GM23338 (cell line): ENCODE measurements at regions not wholly inside any gene's neighbourhood (a gene's known extent, or its start where the extent isn't known, plus 50 kb on each side); places are given as distances from the start of the nearest gene placed in this dataset.

Experiments used
- ATAC-seq: fragments of 200-7000 bp; cut with Tn5 transposase; 3 replicates; pipeline ENCODE4 v1.9.1; 2020
- DNase-seq: peaks from one replicate; pipeline ENCODE4 v3.0.0-alpha.2; 2015; ENCODE audit warnings: low spot score
- H2AFZ ChIP-seq: fragments of 200-600 bp; sonication (generic); 2 replicates; pipeline ENCODE4 v1.8.0; 2016; ENCODE audit warnings: antibody characterized with exemption, mild to moderate bottlenecking, moderate library complexity
- H3F3A ChIP-seq: fragments of 200-600 bp; sonication (generic); replicated peaks from 2 replicates; pipeline ENCODE4 v1.8.0; 2017; ENCODE audit warnings: antibody characterized with exemption, mixed run types, low read depth
- H3K27ac ChIP-seq: fragments of 200-600 bp; sonication (generic); 2 replicates; pipeline ENCODE4 v1.6.1; 2016; ENCODE audit warnings: low read depth
- H3K27me3 ChIP-seq: fragments of 200-600 bp; sonication (generic); 2 replicates; pipeline ENCODE4 v1.8.0; 2016; ENCODE audit warnings: mild to moderate bottlenecking, mixed run types, moderate library complexity; ENCODE audit not compliant: insufficient read depth
- H3K36me3 ChIP-seq: fragments of 200-600 bp; sonication (generic); 2 replicates; pipeline ENCODE4 v1.8.0; 2016; ENCODE audit warnings: mild to moderate bottlenecking; ENCODE audit not compliant: insufficient read depth
- H3K4me1 ChIP-seq: fragments of 200-600 bp; sonication (generic); 2 replicates; pipeline ENCODE4 v1.8.0; 2016; ENCODE audit warnings: mild to moderate bottlenecking, moderate library complexity; ENCODE audit not compliant: insufficient read depth
- H3K4me2 ChIP-seq: fragments of 200-600 bp; sonication (generic); 2 replicates; pipeline ENCODE4 v1.7.1; 2017; ENCODE audit warnings: mixed run types
- H3K4me3 ChIP-seq: fragments of 200-600 bp; sonication (generic); 2 replicates; pipeline ENCODE4 v1.6.1; 2016; ENCODE audit warnings: mixed run types
- H3K79me2 ChIP-seq: fragments of 200-600 bp; sonication (generic); replicated peaks from 2 replicates; pipeline ENCODE4 v1.8.0; 2017; ENCODE audit warnings: mild to moderate bottlenecking; ENCODE audit not compliant: insufficient read depth
- H3K9me2 ChIP-seq: fragments of 200-600 bp; sonication (generic); 2 replicates; pipeline ENCODE4 v1.8.0; 2017; ENCODE audit not compliant: insufficient read depth
- H4K20me1 ChIP-seq: fragments of 200-600 bp; sonication (generic); replicated peaks from 2 replicates; pipeline ENCODE4 v1.8.0; 2017; ENCODE audit warnings: mild to moderate bottlenecking; ENCODE audit not compliant: insufficient read depth
- H3K27ac Mint-ChIP-seq: 2 replicates; pipeline ENCODE4 v1.8.0; 2020; ENCODE audit warnings: inconsistent platforms, mild to moderate bottlenecking, moderate library complexity, mixed read lengths
- H3K27me3 Mint-ChIP-seq: 3 replicates; pipeline ENCODE4 v1.8.0; 2022; ENCODE audit warnings: low read depth, mild to moderate bottlenecking, moderate library complexity, mixed read lengths, inconsistent platforms; ENCODE audit not compliant: insufficient read depth, poor library complexity
- H3K36me3 Mint-ChIP-seq: 3 replicates; pipeline ENCODE4 v1.8.0; 2021; ENCODE audit warnings: low read depth, mild to moderate bottlenecking, inconsistent platforms, moderate library complexity, mixed read lengths
- H3K4me1 Mint-ChIP-seq: 3 replicates; pipeline ENCODE4 v1.8.0; 2020; ENCODE audit warnings: mild to moderate bottlenecking, inconsistent platforms, mixed read lengths
- H3K4me3 Mint-ChIP-seq: 3 replicates; pipeline ENCODE4 v1.8.0; 2021; ENCODE audit warnings: moderate library complexity, mild to moderate bottlenecking, inconsistent platforms, mixed read lengths
- H3K9me3 Mint-ChIP-seq: 3 replicates; pipeline ENCODE4 v1.8.0; 2020; ENCODE audit warnings: moderate library complexity, mild to moderate bottlenecking, inconsistent platforms, mixed read lengths
- CREB1 ChIP-seq: fragments of 250-450 bp; sonication (Bioruptor Pico); IDR thresholded peaks from 2 replicates; pipeline ENCODE4 v1.5.0; 2020; ENCODE audit warnings: low read depth, mild to moderate bottlenecking, moderate library complexity
- CTCF ChIP-seq, 2 experiments: fragments of 200-600 bp in 1 of 2; sonication (generic) in 1 of 2; conservative IDR thresholded peaks; 2 replicates each; pipeline versions ENCODE4 v1.5.1 to v1.6.1; 2016 to 2017; ENCODE audit warnings: antibody characterized with exemption in 2 of 2, low read depth in 2 of 2, mild to moderate bottlenecking in 2 of 2, moderate library complexity in 1 of 2
- ETS1 ChIP-seq: IDR thresholded peaks from 2 replicates; pipeline ENCODE4 v1.6.1; 2016; ENCODE audit warnings: antibody characterized with exemption
- EZH2 ChIP-seq: fragments of 200-600 bp; sonication (generic); IDR thresholded peaks from one replicate; pipeline ENCODE4 v1.8.0; 2017; ENCODE audit warnings: antibody characterized with exemption, mild to moderate bottlenecking, low read depth; ENCODE audit not compliant: unreplicated experiment
- EZH2phosphoT487 ChIP-seq: fragments of 200-600 bp; sonication (generic); IDR thresholded peaks from one replicate; pipeline ENCODE4 v1.8.1; 2018; ENCODE audit warnings: antibody characterized with exemption; ENCODE audit not compliant: unreplicated experiment
- JUNB ChIP-seq: IDR thresholded peaks from one replicate; pipeline ENCODE4 v1.6.1; 2016; ENCODE audit warnings: antibody characterized with exemption; ENCODE audit not compliant: unreplicated experiment
- NANOG ChIP-seq: IDR thresholded peaks from 2 replicates; pipeline ENCODE4 v1.6.1; 2016; ENCODE audit warnings: antibody characterized with exemption, borderline replicate concordance
- POLR2AphosphoS5 ChIP-seq: IDR thresholded peaks from 2 replicates; pipeline ENCODE4 v1.6.1; 2016; ENCODE audit warnings: antibody characterized with exemption, low read depth
- REST ChIP-seq: IDR thresholded peaks from one replicate; pipeline ENCODE4 v1.6.1; 2018; ENCODE audit warnings: antibody characterized with exemption; ENCODE audit not compliant: unreplicated experiment
- STAT1 ChIP-seq: IDR thresholded peaks from one replicate; pipeline ENCODE4 v1.6.1; 2016; ENCODE audit warnings: antibody characterized with exemption; ENCODE audit not compliant: unreplicated experiment
- ZNF114 ChIP-seq: fragments of 250-450 bp; sonication (Bioruptor Pico); IDR thresholded peaks from 2 replicates; pipeline ENCODE4 v1.5.0; 2020; ENCODE audit warnings: mild to moderate bottlenecking, moderate library complexity
- ZNF331 ChIP-seq: fragments of 250-450 bp; sonication (Bioruptor Pico); IDR thresholded peaks from 2 replicates; pipeline ENCODE4 v1.5.0; 2020; ENCODE audit warnings: low read depth, mild to moderate bottlenecking, moderate library complexity
- ZNF462 ChIP-seq: fragments of 250-450 bp; sonication (Bioruptor Pico); IDR thresholded peaks from 2 replicates; pipeline ENCODE4 v1.5.0; 2020; ENCODE audit warnings: mild to moderate bottlenecking, moderate library complexity

- no peak overlapping the region for H3K4me3 Mint-ChIP-seq
These were observed 209.7 kb downstream of the CEP135 start for GRCh38 chr4:56158483-56158882.

More at GRCh38 chr4:56158483-56158882, 209.7 kb downstream of the CEP135 start:
- H3K4me3 ChIP-seq: no peak overlapping the region
- DNase-seq (no peak), ATAC-seq (no peak)
- H3F3A ChIP-seq: no peaks in the 10 kb centered on the region
- no peaks in the 10 kb centered on the region; the same call in 1 of the 2 replicates for H3K79me2 ChIP-seq
- no peak overlapping the region for H3K4me2 ChIP-seq
- H3K27ac ChIP-seq: no peak overlapping the region
- TF ChIP-seq CTCF (conservative IDR thresholded peaks at IDR 0.05; ENCODE audit: low read depth in 2 of 2): no peak
- TF ChIP-seq REST: no peak
- no peak for TF ChIP-seq JUNB
- no peak for TF ChIP-seq STAT1
- TF ChIP-seq NANOG: no peak
- TF ChIP-seq ZNF462 (CRISPR knock-in tag): no peak
- no peak for TF ChIP-seq CREB1 (CRISPR knock-in tag)
- no peak for TF ChIP-seq EZH2phosphoT487
- TF ChIP-seq ZNF114 (CRISPR knock-in tag): no peak
- no peak for TF ChIP-seq EZH2
- no peak for TF ChIP-seq ETS1
- no peak for TF ChIP-seq POLR2AphosphoS5
- no peak for TF ChIP-seq ZNF331 (CRISPR knock-in tag)
- Mint-ChIP-seq H3K4me1 (peaks cover 8% of the 10 kb centered on the region), H3K27me3 (no peaks in the 10 kb centered on the region), H3K36me3 (no peaks in the 10 kb centered on the region), H3K9me3 (no peaks in the 10 kb centered on the region), H3K27ac (no peak overlapping the region)
- no peaks in the 10 kb centered on the region for H3K4me1 ChIP-seq
- no peaks in the 10 kb centered on the region for H3K27me3 ChIP-seq
- no peaks in the 10 kb centered on the region for H3K9me2 ChIP-seq
- H4K20me1 ChIP-seq: no peaks in the 10 kb centered on the region; the same call in none of the 2 replicates
- no peaks in the 10 kb centered on the region for H3K36me3 ChIP-seq
- no peak overlapping the region for H2AFZ ChIP-seq
